ENCODE measurements at regions not wholly inside any gene's neighbourhood (a gene's known extent, or its start where the extent isn't known, plus 50 kb on each side); places are given as distances from the start of the nearest gene placed in this dataset.
"Not testable (repeated sequence)": the region's sequence is repeated elsewhere in the genome, so short reads cannot be mapped to it uniquely, and the experiment has no call there.

DNA sequence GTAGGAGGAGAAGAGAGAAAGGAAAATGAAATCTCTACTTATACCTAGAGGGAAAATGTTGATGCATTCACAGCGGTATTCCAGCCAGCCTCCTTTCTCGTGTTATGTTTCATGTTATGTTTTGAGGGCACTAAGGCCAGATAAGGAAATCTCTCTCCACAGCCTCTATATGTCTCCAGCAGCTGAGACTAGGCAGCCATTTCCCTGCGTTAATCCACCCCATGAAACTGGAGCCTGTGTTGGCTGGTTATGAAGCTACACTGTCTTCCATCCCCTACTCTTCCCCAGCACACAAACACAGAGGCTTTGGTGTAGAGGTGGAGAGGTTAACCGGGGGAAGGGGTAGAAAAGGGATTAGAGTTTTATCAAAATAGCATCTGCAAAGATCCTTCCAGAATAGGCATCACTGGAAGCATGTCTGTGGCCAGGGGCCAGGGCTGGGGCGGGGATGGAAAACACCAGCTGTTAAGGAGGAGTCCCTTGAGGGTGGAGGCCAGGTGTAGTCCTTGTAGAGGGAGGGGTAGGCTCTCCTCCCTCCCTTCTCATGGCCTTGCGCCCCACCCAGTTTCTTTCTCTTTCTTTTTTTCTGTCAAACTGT, 100.9 kb upstream of the TNP1 start:
- no peak for DNase-seq

DNA sequence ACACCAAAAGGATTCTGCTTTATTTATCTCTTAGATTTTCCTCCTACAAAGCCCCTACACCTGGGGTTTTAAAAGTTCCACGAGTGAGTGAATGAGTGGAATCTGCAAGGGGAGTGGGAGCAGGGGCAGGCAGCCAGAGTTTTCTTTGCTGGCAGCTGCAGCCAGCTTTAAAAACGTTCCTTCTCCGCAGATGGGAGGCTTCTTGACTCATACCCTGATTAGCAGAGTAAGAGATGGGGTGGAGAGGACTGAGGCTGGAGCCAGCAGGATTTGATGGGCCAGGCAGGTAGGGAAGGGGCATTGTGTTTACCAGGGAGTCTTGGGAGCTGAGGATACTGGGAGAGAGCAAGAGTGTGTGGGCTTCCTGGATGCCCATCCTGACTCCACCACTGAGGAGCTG, 99.6 kb upstream of the TNP1 start:
- DNase-seq: no peak

DNA sequence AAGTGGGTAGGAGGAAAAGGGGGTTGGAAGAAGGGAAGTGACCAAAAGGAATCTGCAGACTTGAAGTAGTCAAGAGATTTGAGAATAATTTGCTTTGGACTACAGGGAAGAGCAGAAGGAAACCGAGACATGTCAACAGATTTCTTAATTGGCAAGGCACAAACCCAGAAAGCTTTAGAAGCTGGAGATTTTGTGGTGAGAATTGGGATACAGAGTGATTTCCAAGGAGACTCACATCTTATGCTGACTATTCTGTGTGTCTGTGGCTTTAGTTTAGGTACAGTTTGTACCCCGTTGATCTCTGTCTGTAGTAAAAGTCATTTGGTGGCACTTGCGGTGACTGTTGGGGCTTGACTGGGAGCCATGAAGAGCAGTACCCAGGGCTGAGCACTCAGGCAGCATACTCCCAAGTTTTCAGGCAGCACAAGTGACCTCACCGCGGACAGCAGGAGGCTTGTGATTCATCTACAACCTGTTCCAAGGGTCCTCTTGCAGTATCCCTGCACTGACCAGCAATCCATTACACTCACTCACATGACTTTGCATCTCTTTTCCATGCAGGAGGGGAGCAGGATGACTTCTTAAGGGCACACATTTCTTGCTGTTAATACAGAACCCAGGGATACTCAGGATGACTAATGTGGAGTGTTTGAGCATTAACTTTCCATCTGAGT, 97.1 kb upstream of the TNP1 start:
- DNase-seq: no peak

DNA sequence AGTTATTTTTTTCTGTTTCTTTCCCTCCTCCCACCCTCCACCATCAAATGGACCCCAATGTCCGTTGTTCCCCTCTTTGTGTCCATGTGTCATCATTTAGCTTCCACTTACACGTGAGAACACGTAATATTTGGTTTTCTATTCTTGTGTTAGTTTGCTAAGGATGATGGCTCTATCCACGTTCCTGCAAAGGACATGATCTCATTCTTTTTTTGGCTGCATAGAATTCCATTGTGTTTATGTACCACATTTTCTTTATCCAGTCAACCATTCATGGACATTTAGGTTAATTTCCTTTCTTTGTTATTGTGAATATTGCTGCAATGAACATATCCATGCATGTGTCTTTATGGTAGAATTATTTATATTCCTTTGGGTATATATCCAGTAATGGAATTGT, 91.3 kb upstream of the TNP1 start:
- no peak for DNase-seq

DNA sequence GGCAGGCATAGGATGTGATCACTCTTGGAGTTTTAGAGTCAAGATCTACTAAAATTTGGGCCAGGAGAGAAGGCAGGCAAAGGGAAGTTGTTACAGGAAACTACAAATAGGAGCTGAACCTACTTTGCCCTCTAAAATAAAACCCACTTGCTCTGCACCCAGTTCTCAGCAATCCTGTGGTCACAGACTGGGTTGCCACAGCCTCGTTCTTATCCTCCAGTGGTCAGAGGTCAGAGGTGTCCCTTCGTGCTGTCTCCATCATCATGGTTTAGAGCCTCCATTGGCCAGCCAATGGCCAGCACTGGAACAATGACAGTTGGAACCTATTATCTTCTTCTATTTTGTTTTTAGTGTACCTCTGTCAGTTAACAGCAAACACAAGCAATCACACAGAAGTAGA, 90.7 kb upstream of the TNP1 start:
- no peak for DNase-seq

DNA sequence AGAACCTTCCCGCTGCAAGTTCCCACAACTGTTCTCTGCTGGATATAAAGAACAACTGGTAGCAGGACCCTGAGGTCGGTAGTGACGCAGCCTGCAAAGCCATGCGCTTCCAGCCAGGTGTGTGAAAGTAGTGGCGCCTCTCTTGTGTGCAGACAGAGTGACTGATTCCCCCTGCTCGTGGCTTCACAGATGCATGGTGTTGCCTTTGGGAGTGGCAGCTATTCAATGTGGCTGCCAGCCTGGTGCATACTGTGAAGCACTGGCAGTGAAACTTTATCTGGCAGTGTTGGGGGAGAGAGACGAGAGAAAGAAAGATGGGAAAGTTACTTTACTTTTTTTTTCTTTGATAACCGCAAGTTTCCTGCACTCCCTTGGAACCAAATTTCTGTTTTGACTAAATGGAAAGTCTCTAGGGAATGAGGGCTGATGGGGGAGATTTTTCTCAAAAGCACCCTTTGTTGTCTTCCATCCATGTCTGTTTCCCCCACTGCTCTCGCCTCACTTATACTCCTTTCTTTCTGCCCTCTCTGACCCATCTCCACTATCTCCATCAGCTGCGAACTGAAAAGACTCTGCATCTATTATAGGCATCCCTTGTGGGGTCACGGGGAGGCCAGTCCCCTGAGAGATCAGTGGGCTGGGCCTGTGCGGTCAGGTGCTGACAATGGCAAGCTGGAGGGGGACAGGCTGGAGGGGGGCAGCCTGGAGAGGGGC, 90.0 kb upstream of the TNP1 start:
- no peak for DNase-seq

DNA sequence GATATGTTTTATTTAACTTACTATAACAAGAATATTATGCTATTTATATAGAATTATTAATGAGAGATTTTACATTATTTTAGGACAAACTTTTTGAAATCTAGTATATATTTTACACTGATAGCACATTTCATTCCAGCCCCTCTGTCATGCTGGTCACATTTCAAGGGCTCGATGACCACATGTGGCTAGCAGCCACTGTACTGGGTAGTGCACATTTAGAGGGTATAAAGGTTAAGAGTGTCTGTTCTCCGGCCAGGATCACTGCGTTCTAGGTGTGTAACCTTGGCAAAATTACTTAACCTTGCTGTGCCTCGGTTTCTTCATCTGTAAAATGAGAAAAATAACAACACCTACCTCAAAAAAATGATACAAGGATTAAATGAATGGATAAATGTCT, 87.2 kb upstream of the TNP1 start:
- DNase-seq: no peak

DNA sequence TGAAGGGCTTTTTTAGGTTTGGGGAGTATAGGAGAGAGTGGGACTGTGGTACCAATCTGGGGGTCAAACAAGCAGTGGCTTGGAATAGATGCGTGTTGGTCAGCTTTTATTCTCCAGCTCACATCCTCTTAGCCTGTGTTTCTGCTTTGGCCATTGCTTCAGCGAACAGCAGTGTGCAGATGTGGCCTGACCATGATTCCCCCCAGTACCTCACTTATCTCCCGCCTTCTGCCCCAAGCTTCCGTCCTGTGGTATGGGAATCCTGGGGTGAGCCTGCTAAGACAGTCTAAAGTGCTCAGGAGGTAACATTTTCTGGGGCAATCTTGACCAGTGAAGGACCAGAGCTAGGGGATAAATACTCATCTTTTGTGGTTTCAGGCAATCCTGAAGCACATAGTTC, 84.9 kb upstream of the TNP1 start:
- DNase-seq: no peak

DNA sequence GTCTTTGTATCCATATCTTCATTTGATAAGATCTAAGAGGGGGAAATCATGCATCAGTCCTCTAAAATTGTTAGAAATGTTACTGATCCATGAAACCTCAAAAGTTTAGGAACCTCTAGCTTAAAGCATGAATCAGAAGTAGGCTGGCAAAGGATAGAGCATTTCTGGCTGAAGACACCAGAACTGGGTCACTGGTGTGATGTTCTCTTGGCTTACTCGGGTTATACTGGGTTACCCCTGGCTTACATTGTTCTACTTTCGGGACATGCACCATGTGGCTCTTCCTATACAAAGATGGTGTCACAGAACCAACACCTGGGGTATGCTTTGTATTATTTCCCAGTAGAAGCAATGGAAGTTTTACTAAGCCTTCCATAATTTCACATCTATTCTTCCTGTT, 83.2 kb upstream of the TNP1 start:
- DNase-seq: no peak

DNA sequence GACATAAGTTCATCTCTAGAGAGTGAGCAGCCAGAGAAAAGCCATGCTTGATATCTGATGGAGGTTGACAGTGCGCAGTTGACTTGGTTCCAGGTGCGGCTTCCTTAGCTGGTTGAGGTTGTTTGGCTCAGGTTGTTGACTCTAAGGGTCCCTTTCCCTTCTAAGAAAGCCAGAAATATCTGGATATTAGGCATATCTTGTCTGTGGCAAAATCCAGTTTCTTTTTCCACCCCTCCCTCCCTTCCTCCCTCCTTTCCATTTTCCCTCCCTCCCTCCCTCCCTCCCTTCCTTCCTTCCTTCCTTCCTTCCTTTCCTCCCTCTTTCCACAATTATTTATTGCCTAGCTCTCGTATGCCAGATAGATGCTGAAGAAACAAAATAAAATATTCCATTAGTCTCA, 82.6 kb upstream of the TNP1 start:
- no peak for DNase-seq

DNA sequence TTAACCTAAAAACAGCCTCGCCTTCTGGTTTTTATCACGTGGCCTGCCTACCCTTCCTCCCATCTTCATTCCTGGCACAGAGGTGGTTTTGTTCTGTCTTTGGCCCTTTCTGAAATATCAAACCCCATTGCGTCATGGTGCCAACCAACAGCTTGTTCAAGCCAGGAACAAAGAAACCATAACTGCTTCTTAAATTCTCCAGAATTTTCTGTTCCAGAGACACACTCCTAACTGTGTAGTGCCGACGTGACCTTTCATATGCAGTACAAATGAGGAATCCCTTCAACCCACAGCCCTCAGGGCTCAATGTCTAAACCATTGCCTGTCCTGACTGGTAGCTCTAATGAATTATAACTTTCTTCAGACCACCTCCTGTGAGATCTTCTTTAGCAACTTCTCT, 82.2 kb upstream of the TNP1 start:
- DNase-seq: no peak

DNA sequence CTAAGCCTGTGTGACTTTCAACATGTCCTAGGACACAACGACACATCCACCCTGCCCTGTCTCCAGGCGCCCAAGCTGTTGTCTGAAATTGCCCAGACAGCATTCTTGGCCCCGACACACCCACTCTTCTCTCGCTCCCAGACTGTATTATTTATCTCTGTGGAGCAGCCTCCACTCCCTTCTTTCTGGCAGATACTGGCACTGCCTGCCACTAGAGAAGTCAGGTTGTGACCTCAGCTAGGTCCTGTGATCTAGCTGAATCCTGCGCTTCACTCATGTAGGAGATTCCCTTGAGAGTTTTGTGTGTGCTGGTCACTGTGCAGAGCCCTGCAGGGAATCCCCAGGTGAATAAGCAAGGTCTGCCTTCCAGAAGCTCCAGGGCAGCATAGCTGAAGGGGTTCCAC, 77.1 kb upstream of the TNP1 start:
- no peak for DNase-seq

DNA sequence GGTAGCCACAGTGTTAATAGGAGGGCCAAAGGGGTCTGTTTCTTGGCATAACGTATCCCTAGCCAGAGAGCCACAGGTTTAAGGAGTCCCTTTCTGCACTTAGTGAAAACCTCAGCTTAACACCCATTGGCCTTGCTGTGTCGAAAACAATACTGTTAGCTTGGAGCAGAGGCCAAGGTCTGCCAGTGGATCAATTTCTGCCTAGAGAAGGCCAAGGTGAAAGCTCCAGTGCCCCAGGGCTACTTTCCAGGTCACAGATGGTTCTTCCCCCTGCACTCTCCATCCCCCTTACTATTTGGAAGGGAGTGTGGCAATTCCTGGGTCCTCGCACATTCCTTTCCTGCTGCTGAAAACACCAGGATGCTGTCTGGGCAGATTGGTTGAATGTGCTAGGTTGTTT, 74.8 kb upstream of the TNP1 start:
- DNase-seq: no peak

DNA sequence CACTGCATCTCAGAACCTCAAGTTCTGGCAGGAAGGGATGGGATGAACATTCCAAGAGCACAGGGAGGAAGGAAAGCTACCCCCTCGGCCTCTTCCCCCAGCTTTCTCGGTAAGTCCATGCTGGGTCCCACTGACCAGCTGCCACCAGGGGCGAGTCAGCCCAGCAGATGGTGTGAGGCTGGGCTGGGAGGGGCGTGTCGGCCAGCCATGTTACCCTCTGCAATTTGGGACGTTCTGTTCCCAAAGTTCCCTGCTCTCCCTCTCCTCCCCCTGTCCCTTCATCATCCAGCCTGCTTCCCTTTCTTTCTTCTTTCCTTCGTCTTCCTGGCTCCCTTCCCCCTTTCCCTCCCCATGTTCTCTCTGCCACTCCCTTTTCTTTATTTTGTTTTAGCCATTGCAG, 74.3 kb upstream of the TNP1 start:
- DNase-seq: no peak

DNA sequence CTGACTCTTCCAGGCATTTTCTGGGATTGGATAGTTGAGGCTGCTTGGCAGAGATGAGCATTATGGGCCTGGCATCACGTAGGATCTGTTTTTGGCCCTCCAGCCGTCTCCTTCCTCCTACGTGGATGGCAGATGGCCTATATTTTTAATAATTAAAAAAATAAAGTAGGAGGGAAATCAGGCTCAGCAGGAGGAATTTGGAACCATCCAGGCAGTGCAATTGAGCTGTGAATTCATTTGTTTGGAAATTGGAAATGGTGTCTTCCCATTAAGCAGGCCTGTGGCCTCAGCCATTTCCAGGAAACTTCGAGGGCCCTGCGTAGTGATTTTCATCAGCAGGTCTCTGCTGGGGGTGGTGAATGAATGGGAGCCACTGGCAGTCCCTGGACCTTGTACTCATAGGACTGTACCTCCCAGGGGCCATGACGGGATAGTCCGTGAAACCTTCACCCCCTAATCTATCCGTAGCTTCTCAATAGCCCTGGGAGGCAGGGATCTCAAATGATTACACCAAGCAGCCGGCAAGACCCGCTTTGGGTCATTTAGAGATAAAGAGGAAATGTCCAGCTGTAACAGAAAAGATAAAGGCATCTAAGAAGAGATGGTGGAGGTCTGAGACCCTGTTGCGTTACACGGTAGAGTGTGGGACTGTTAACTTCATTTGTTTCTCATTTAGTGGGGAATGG, 73.1 kb upstream of the TNP1 start:
- DNase-seq: no peak

DNA sequence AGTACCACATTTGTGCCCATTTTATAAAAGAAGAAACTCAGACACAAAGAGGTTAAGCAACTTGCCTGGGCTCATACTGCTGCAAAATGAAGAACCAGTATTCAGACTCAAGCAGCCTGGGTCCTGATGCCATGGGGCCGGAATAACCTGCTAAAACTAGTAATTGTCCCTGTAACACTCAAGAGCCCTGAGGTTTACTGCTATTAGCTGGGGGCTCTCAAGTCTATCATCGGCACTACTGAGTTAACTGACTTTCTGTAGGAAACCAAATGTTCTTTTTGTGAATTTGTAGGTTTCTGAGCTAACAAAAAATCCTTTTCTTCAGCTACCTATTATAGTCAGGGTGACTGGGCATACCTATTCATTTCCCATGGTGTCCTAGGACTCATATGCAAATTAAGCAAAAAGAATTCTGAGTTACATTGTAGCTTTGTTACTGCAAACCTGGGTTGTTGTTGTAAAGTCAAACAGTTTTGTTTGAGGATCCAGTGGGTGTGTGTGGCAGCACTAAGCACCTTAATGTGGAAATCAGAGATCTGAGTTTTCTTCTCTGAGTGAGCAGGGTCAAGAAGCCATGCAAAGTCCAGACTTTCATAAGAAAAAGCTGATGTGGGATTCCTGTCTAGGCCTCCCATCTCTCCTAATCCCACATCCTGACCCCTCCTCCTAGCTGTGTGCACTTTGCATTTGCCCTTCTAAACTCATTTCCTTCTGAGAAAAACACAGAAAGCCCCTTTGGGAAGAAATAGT, 72.4 kb upstream of the TNP1 start:
- DNase-seq: no peak

DNA sequence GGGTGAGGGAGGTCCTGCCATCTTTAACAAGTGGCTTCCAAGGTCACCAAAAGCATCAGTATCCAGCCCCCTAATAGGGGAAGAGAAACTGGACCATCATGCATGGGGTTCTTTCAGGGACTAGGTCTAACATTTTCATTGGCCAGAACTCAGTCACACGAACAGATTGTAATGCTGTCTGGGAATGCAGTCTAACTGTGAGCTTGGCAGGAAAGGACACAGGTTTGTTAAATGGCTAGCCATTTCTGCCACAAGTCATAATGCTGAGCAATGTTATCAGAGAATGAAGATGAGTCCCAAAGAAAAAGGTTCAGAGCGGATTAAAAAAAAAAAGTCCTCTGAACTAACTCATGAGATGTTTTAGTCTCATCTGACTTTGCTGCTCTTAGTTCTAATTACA, 70.9 kb upstream of the TNP1 start:
- no peak for DNase-seq

DNA sequence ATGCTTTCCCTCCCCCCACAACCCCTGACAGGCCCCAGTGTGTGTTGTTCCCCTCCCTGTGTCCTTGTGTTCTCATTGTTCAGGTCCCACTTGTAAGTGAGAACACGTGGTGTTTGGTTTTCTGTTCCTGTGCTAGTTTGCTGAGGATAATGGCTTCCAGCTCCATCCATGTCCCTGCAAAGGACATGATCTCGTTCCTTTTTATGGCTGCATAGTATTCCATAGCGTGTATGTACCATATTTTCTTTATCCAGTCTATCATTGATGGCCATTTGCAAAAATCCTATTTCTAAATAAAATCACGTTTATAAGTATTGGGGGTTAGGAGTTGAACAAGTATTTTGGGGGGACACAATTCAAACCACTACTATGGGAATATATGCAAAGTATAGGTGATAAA, 69.5 kb upstream of the TNP1 start:
- not testable (repeated sequence) for DNase-seq

DNA sequence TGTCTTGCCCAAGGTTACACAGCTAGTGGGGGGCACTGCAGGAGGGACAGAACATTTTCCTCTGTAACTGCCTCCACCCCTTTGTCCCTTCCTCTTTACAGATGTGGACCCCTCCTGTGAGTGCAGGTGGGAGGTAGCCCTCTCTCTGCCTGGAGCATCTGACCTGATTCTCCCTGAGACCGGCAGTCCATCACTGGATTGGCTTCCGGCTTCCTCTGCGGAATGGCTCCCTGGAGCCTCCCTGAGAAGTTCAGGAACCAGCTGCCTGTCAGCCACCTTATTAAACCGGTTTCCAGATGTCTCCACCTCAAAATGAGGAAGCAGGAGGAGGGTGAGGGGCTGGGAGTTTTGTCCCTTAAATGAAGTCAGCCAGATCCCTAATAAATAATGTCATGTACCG, 67.3 kb upstream of the TNP1 start:
- no peak for DNase-seq

DNA sequence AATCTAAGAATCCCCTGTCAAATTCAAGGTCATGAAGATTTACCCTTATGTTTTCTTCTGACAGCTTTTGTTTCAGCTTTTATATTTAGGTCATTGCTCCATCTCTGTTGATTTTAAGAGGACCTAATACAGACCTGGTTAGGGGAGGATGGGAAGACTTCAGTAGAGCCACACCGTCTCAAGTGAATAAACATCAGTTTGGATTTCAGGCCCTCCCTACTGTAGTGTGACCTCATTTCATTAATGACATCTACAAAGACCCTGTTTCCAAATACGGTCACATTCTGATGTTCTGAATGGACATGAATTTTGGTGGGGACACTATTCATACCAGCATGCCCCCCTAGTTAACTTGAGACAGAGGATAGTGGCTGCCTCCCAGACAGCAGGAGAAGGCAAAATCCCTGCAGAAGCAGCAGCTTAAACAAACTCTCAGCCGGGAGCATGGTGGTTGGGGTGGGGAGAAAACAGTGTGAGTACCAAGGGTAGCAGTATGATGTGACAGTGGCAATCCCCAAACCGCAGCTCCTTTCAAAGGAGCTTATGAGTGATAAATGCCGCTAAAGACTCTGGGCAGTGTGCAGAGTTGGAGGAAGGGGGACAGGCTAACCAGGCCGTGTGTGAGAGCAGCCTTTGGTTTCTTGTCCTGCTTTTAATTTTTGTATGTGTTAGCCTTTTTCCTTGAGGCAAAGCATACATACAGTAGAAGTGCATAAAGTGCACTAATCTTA, 65.9 kb upstream of the TNP1 start:
- no peak for DNase-seq

DNA sequence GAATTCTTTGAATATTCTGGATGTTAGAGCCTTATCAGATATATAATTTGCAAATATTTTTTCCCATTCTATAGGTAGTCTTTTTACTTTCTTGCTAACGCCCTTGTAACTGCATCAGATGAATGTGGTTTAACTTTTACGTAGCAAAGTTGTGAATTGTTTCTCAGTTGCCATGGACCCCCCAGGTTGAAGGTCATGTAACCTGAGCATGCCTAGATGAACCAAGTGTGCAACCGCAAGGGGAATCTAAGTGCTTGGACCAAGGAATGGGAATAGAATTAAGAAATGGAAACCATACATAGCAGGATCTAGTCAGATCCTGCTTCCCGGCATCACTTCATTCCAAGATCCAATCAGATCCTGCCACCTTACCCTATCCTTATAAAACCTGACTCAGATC, 65.1 kb upstream of the TNP1 start:
- no peak for DNase-seq

DNA sequence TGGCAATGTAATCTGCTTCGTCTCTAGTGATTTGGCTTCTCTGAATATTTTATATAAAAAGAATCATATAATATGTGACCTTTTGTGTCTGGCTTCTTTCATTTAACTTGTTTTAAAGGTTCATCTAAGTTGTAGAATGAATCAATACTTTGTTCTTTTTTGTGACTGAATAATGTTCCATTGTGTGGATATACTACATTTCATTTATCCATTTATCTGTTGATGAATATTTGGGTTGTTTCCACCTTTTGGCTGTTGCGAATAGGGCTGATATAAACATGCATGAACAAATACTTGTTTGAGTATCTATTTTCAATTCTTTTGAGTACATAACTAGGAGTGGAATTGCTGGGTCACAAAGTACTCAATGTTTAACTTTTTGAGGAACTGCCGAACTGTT, 63.8 kb upstream of the TNP1 start:
- DNase-seq: no peak
